GM12878 (cell line): ENCODE measurements at regions not wholly inside any gene's neighbourhood (a gene's known extent, or its start where the extent isn't known, plus 50 kb on each side); places are given as distances from the start of the nearest gene placed in this dataset.

Experiments
- ATAC-seq: fragments of 200-7000 bp; cut with Tn5 transposase; 3 replicates; pipeline ENCODE4 v1.9.1; 2020; ENCODE audit warnings: mild to moderate bottlenecking, moderate library complexity
- BruUV-seq: library from RNA; stranded (reverse); fragments of 400-500 nt; replicated peaks from 2 replicates; lab custom pipeline; 2021; lab: Mats Ljungman, UMichigan
- CTCF ChIA-PET: fragments of 300-600 bp; sonication (Branson Sonifier 250); formaldehyde crosslinking; extraction: SDS; loops from one replicate; lab custom pipeline; 2021; ENCODE audit warnings: inconsistent platforms; lab: Yijun Ruan, JAX
- POLR2A ChIA-PET: fragments of 350-600 bp; formaldehyde crosslinking; extraction: SDS; loops from one replicate; lab custom pipeline; 2021; ENCODE audit warnings: inconsistent platforms; lab: Charles Lee
- RAD21 ChIA-PET: fragments of 300-600 bp; sonication (Branson Sonifier 250); formaldehyde crosslinking; loops from one replicate; lab custom pipeline; 2023; ENCODE audit warnings: antibody characterized with exemption; ENCODE audit not compliant: unreplicated experiment; lab: Charles Lee
- SMC1A ChIA-PET: fragments of 300-600 bp; sonication (Branson Sonifier 250); formaldehyde crosslinking; loops from one replicate; lab custom pipeline; 2023; ENCODE audit not compliant: unreplicated experiment, uncharacterized antibody; lab: Charles Lee
- DNase-seq: peaks from one replicate; pipeline ENCODE4 v3.0.0-alpha.2; 2011; ENCODE audit warnings: low read depth, low spot score
- FAIRE-seq: peaks from 3 replicates; lab custom pipeline; 2011; peaks lifted over from hg19 to GRCh38; lab: Jason Lieb, UNC
- H2AFZ ChIP-seq: 2 replicates; pipeline ENCODE4 v1.6.0; 2011; ENCODE audit warnings: low read depth, low read length, control low read depth; ENCODE audit not compliant: control insufficient read depth
- H3K27ac ChIP-seq: 2 replicates; pipeline ENCODE4 v1.5.1; 2011; ENCODE audit warnings: control low read depth; ENCODE audit not compliant: control insufficient read depth, insufficient read depth
- H3K27me3 ChIP-seq, 2 experiments: replicated peaks in 1 of 2; 2 replicates each; pipeline versions ENCODE4 v1.6.0 to v1.6.1; 2011; ENCODE audit warnings: low read length in 1 of 2; ENCODE audit not compliant: control insufficient read depth in 2 of 2, insufficient read depth in 2 of 2
- H3K36me3 ChIP-seq, 2 experiments: 2 replicates each; pipeline ENCODE4 v1.5.1; 2011; ENCODE audit warnings: low read length in 1 of 2; ENCODE audit not compliant: control insufficient read depth in 2 of 2, insufficient read depth in 2 of 2
- H3K4me1 ChIP-seq: 2 replicates; pipeline ENCODE4 v1.6.1; 2011; ENCODE audit warnings: mild to moderate bottlenecking, low read length, moderate library complexity, mixed read lengths; ENCODE audit not compliant: control insufficient read depth, insufficient read depth
- H3K4me2 ChIP-seq: 2 replicates; pipeline ENCODE4 v1.6.0; 2011; ENCODE audit warnings: control low read depth; ENCODE audit not compliant: control insufficient read depth, insufficient read depth
- H3K4me3 ChIP-seq: fragments of 200-600 bp; sonication (generic); 2 replicates; pipeline ENCODE4 v1.5.1; 2016
- H3K79me2 ChIP-seq: 2 replicates; pipeline ENCODE4 v1.6.0; 2011; ENCODE audit warnings: low read length; ENCODE audit not compliant: control insufficient read depth, insufficient read depth
- H3K9ac ChIP-seq: 2 replicates; pipeline ENCODE4 v1.8.0; 2011; ENCODE audit warnings: low read length, control low read depth, mixed read lengths; ENCODE audit not compliant: control insufficient read depth, insufficient read depth
- H3K9me3 ChIP-seq: replicated peaks from 3 replicates; pipeline ENCODE4 v1.5.1; 2011; ENCODE audit warnings: mild to moderate bottlenecking, low read length; ENCODE audit not compliant: control insufficient read depth, insufficient read depth
- H4K20me1 ChIP-seq: 2 replicates; pipeline ENCODE4 v1.6.0; 2011; ENCODE audit not compliant: control insufficient read depth, insufficient read depth
- CHD1 ChIP-seq: IDR thresholded peaks from 2 replicates; pipeline ENCODE4 v1.6.1; 2012; ENCODE audit warnings: low read depth, low read length, improper control_type of control experiment
- ESRRA ChIP-seq: IDR thresholded peaks from 2 replicates; pipeline ENCODE4 v1.6.1; 2012; ENCODE audit warnings: mild to moderate bottlenecking, low read length, improper control_type of control experiment
- HDAC2 ChIP-seq: fragments of 200-600 bp; sonication (generic); IDR thresholded peaks from 2 replicates; pipeline ENCODE4 v1.6.1; 2017
- IRF5 ChIP-seq: fragments of 450-650 bp; IDR thresholded peaks from 2 replicates; pipeline ENCODE4 v1.6.1; 2017; ENCODE audit warnings: borderline replicate concordance
- KDM1A ChIP-seq: fragments of 200-600 bp; sonication (generic); IDR thresholded peaks from 2 replicates; pipeline ENCODE4 v1.6.1; 2016; ENCODE audit warnings: borderline replicate concordance
- MYB ChIP-seq: fragments of 150-350 bp; IDR thresholded peaks from 2 replicates; pipeline ENCODE4 v1.6.1; 2014; ENCODE audit warnings: mild to moderate bottlenecking, low read depth, low read length, borderline replicate concordance
- NR2C2 ChIP-seq: IDR thresholded peaks from 2 replicates; pipeline ENCODE4 v1.6.1; 2011; ENCODE audit warnings: borderline replicate concordance, low read depth; ENCODE audit not compliant: control insufficient read depth, insufficient read length
- PAX5 ChIP-seq: IDR thresholded peaks from 2 replicates; pipeline ENCODE4 v1.6.1; 2011; ENCODE audit warnings: low read depth, low read length, borderline replicate concordance
- RAD21 ChIP-seq: IDR thresholded peaks from 2 replicates; pipeline ENCODE4 v1.6.1; 2011; ENCODE audit warnings: mild to moderate bottlenecking, low read depth, low read length, moderate library complexity; ENCODE audit not compliant: insufficient read depth
- RAD51 ChIP-seq: fragments of 450-650 bp; IDR thresholded peaks from 2 replicates; pipeline ENCODE4 v1.6.1; 2016; ENCODE audit warnings: moderate library complexity, mild to moderate bottlenecking, inconsistent platforms
- TAF1 ChIP-seq: IDR thresholded peaks from 2 replicates; pipeline ENCODE4 v1.6.1; 2011; ENCODE audit warnings: mild to moderate bottlenecking, low read depth, low read length, borderline replicate concordance
- WRNIP1 ChIP-seq: IDR thresholded peaks from 2 replicates; pipeline ENCODE4 v1.6.1; 2011; ENCODE audit warnings: low read depth, low read length, improper control_type of control experiment, borderline replicate concordance
- WGBS: methylation state at CpG from one replicate; pipeline ENCODE4 v1.1.6; 2016; ENCODE audit warnings: low lambda C conversion rate; ENCODE audit not compliant: insufficient replicate concordance, insufficient coverage; ENCODE audit errors: missing lambda C conversion rate; 5-methylcytosine and 5-hydroxymethylcytosine counted together
- in situ Hi-C: fragments of 300-500 bp; cut with MboI; formaldehyde crosslinking; loops from 9 replicates; pipeline ENCODE4 v1.14.3; 2018; ENCODE audit warnings: mixed read lengths
- intact Hi-C: fragments of 100-400 bp; cut with micrococcal nuclease; formaldehyde crosslinking; loops from one replicate; pipeline ENCODE4 v1.14.2; 2022; ENCODE audit not compliant: unreplicated experiment

- H3K9ac ChIP-seq = no peak overlapping the region
- no peaks in the 10 kb centered on the region for H3K36me3 ChIP-seq
- H3K4me1 ChIP-seq = no peaks in the 10 kb centered on the region
- POLR2A ChIA-PET = no interaction called here
- H3K79me2 ChIP-seq = no peaks in the 10 kb centered on the region
- CTCF ChIA-PET = interaction anchor here (1.1 kb wide), 1 partner anchor 316 kb away, joined by 3 read pairs; no protein-coding TSS in a partner anchor
- SMC1A ChIA-PET = no interaction called here
- no TSS peak for BruUV-seq
- no peak for TF ChIP-seq ESRRA
- no peak for TF ChIP-seq PAX5
- no peak for TF ChIP-seq MYB
- no peak for TF ChIP-seq IRF5
- TF ChIP-seq HDAC2 = no peak
- no peak for TF ChIP-seq KDM1A
- no peak for TF ChIP-seq RAD51
- no peak for TF ChIP-seq WRNIP1
- no peak for TF ChIP-seq TAF1
- TF ChIP-seq CHD1 = no peak
- TF ChIP-seq NR2C2 = no peak
- no peak for TF ChIP-seq RAD21
- TF ChIP-seq, all 136 proteins: peak for 0
- Histone ChIP-seq H4K20me1 (no peaks in the 10 kb centered on the region), H3K4me2 (no peak overlapping the region), H3K4me3 (no peak overlapping the region), H3K27ac (no peak overlapping the region), H3K27me3 (no peaks in the 10 kb centered on the region), H3K9me3 (no peaks in the 10 kb centered on the region), H2AFZ (no peak overlapping the region)
- in situ Hi-C loops (no loop called here), intact Hi-C loops (loop anchor here (5.0 kb wide), 1 partner anchor 1888 kb away; no protein-coding TSS in a partner anchor)
- FAIRE-seq (no peak), ATAC-seq (no peak), DNase-seq (no peak)
- 0% methylated on average over 1 of the region's 1 CpG for WGBS
- RAD21 ChIA-PET = no interaction called here
These were observed 255.2 kb upstream of the GABRA2 start for GRCh38 chr4:46645126-46645525.
